ENCODE measurements at regions not wholly inside any gene's neighbourhood (a gene's known extent, or its start where the extent isn't known, plus 50 kb on each side); places are given as distances from the start of the nearest gene placed in this dataset.

GRCh38 chr19:34017601-34018000, 154.7 kb upstream of the LSM14A start:
- Histone ChIP-seq H3K9ac (ENCODE audit: low read depth in 1 of 2, low read length in 2 of 2) (no peak overlapping the region), H3K36me3 (ENCODE audit: control insufficient read depth in 4 of 4, insufficient read depth in 3 of 4, low read depth in 1 of 4, low read length in 3 of 4) (no peaks in the 10 kb centered on the region), H3K4me3 (ENCODE audit: low read depth in 1 of 3, low read length in 3 of 3) (no peak overlapping the region), H3K27me3 (ENCODE audit: control insufficient read depth in 4 of 4, insufficient read depth in 4 of 4, low read length in 3 of 4) (peaks cover 0 to 3% (median 0%) of the 10 kb centered on the region in 4 donors), H3K27ac (ENCODE audit: low read depth in 1 of 2, low read length in 2 of 2) (no peak overlapping the region), H3K4me1 (ENCODE audit: control insufficient read depth in 4 of 4, insufficient read depth in 4 of 4, low read length in 3 of 4) (no peaks in the 10 kb centered on the region), H3K9me3 (ENCODE audit: control insufficient read depth in 4 of 4, low read length in 3 of 4) (peaks cover 0 to 4% (median under 1%) of the 10 kb centered on the region in 4 donors)
- WGBS = 80% methylated on average over 5 of the region's 5 CpGs
- no peak for DNase-seq (ENCODE audit: low spot score)
- no peak for TF ChIP-seq FOXA1 (IDR thresholded peaks at IDR 0.05)
- TF ChIP-seq REST (IDR thresholded peaks at IDR 0.05) = no peak
- TF ChIP-seq EGR1 (IDR thresholded peaks at IDR 0.05; ENCODE audit: low read depth in 2 of 2) = no peak
- TF ChIP-seq SP1 (IDR thresholded peaks at IDR 0.05) = no peak
- no peak for TF ChIP-seq HNF4G (IDR thresholded peaks at IDR 0.05)

GRCh38 chr19:34018546-34018945, 153.8 kb upstream of the LSM14A start:
- H3K36me3 ChIP-seq (ENCODE audit: control insufficient read depth in 4 of 4, insufficient read depth in 3 of 4, low read depth in 1 of 4, low read length in 3 of 4) = no peaks in the 10 kb centered on the region
- H3K4me3 ChIP-seq (ENCODE audit: low read depth in 1 of 3, low read length in 3 of 3) = no peak overlapping the region
- no peaks in the 10 kb centered on the region for H3K4me1 ChIP-seq (ENCODE audit: control insufficient read depth in 4 of 4, insufficient read depth in 4 of 4, low read length in 3 of 4)
- no peak overlapping the region for H3K9ac ChIP-seq (ENCODE audit: low read depth in 1 of 2, low read length in 2 of 2)
- 28% methylated on average over 1 of the region's 1 CpG for WGBS
- no peak overlapping the region for H3K27ac ChIP-seq (ENCODE audit: low read depth in 1 of 2, low read length in 2 of 2)
- no peak for DNase-seq (ENCODE audit: low spot score)
- H3K9me3 ChIP-seq (ENCODE audit: control insufficient read depth in 4 of 4, low read length in 3 of 4) = peaks cover 2 to 11% (median 8%) of the 10 kb centered on the region in 4 donors
- H3K27me3 ChIP-seq (ENCODE audit: control insufficient read depth in 4 of 4, insufficient read depth in 4 of 4, low read length in 3 of 4) = peaks cover 0 to 3% (median 0%) of the 10 kb centered on the region in 4 donors
- TF ChIP-seq EGR1 (IDR thresholded peaks at IDR 0.05; ENCODE audit: low read depth in 2 of 2) (no peak), MAX (IDR thresholded peaks at IDR 0.05) (no peak), SP1 (IDR thresholded peaks at IDR 0.05) (no peak), RXRA (IDR thresholded peaks at IDR 0.05) (no peak)

- 77% methylated on average over 5 of the region's 5 CpGs for WGBS
- DNase-seq (ENCODE audit: low spot score) = no peak
- H3K27me3 ChIP-seq (ENCODE audit: control insufficient read depth in 4 of 4, insufficient read depth in 4 of 4, low read length in 3 of 4) = peaks cover 0 to 2% (median 0%) of the 10 kb centered on the region in 4 donors
- H3K4me1 ChIP-seq (ENCODE audit: control insufficient read depth in 4 of 4, insufficient read depth in 4 of 4, low read length in 3 of 4) = no peaks in the 10 kb centered on the region
- TF ChIP-seq GABPA (IDR thresholded peaks at IDR 0.05 in 1 of 2, conservative IDR thresholded peaks at IDR 0.05 in 1 of 2) (no peak), FOXA2 (IDR thresholded peaks at IDR 0.05) (no peak), EGR1 (IDR thresholded peaks at IDR 0.05; ENCODE audit: low read depth in 2 of 2) (no peak), MAX (IDR thresholded peaks at IDR 0.05) (no peak), ZBTB33 (IDR thresholded peaks at IDR 0.05) (no peak), HNF4G (IDR thresholded peaks at IDR 0.05) (no peak)
- H3K9ac ChIP-seq (ENCODE audit: low read depth in 1 of 2, low read length in 2 of 2) = no peak overlapping the region
- H3K27ac ChIP-seq (ENCODE audit: low read depth in 1 of 2, low read length in 2 of 2) = no peak overlapping the region
- no peak overlapping the region for H3K4me3 ChIP-seq (ENCODE audit: low read depth in 1 of 3, low read length in 3 of 3)
- H3K9me3 ChIP-seq (ENCODE audit: control insufficient read depth in 4 of 4, low read length in 3 of 4) = peaks cover 2 to 18% (median 12%) of the 10 kb centered on the region in 4 donors
- H3K36me3 ChIP-seq (ENCODE audit: control insufficient read depth in 4 of 4, insufficient read depth in 3 of 4, low read depth in 1 of 4, low read length in 3 of 4) = no peaks in the 10 kb centered on the region
Measured at GRCh38 chr19:34023381-34023780, 148.9 kb upstream of the LSM14A start.

Measured in liver (tissue), 7 donors.